SU-DHL-6 (cell line): ENCODE measurements at regions not wholly inside any gene's neighbourhood (a gene's known extent, or its start where the extent isn't known, plus 50 kb on each side); places are given as distances from the start of the nearest gene placed in this dataset.

Experiments used
- CTCF ChIP-seq: fragments of 200-600 bp; sonication (generic); IDR thresholded peaks from one replicate; pipeline ENCODE4 v1.5.1; 2017; ENCODE audit warnings: antibody characterized with exemption, mild to moderate bottlenecking, low read length, moderate library complexity; ENCODE audit not compliant: insufficient read depth, poor library complexity, severe bottlenecking
- EZH2phosphoT487 ChIP-seq: fragments of 200-600 bp; sonication (generic), shearing (Covaris generic); conservative IDR thresholded peaks from 2 replicates; pipeline ENCODE4 v1.6.1; 2018; ENCODE audit warnings: mild to moderate bottlenecking, antibody characterized with exemption, low read length, moderate library complexity, mixed read lengths

- TF ChIP-seq CTCF (no peak), EZH2phosphoT487 (no peak)
These were observed 114.2 kb upstream of the FAM180A start for GRCh38 chr7:135862586-135863340.
